GM12891 (cell line): ENCODE measurements at regions not wholly inside any gene's neighbourhood (a gene's known extent, or its start where the extent isn't known, plus 50 kb on each side); places are given as distances from the start of the nearest gene placed in this dataset.

Experiments
- POLR2A ChIP-seq: IDR thresholded peaks from 2 replicates; pipeline ENCODE4 v1.6.1; 2011; ENCODE audit warnings: low read depth, low read length, control low read depth
- POLR2AphosphoS5 ChIP-seq: IDR thresholded peaks from 2 replicates; pipeline ENCODE4 v1.6.1; 2011; ENCODE audit warnings: low read depth, low read length, control low read depth
- SPI1 ChIP-seq: IDR thresholded peaks from 2 replicates; pipeline ENCODE4 v1.6.1; 2011; ENCODE audit warnings: low read depth, low read length, control low read depth
- TAF1 ChIP-seq: IDR thresholded peaks from 2 replicates; pipeline ENCODE4 v1.6.1; 2011; ENCODE audit warnings: low read depth, low read length, control low read depth

- no peak for TF ChIP-seq TAF1
- TF ChIP-seq POLR2A, result no peak
- no peak for TF ChIP-seq POLR2AphosphoS5
- no peak for TF ChIP-seq SPI1
Measured at GRCh38 chr1:78334952-78335351, 155.8 kb upstream of the PTGFR start.
